ENCODE measurements at regions not wholly inside any gene's neighbourhood (a gene's known extent, or its start where the extent isn't known, plus 50 kb on each side); places are given as distances from the start of the nearest gene placed in this dataset.

- ChIA-PET POLR2A (no interaction called here), RAD21 (ENCODE audit: unreplicated experiment) (no interaction called here), CTCF (no interaction called here), SMC1A (ENCODE audit: uncharacterized antibody, unreplicated experiment) (interaction anchor here (0.8 to 2.4 kb wide), 2 partner anchors 15 to 62 kb away, joined by 3 to 5 read pairs; no protein-coding TSS in a partner anchor)
- whole genome bisulfite sequencing (ENCODE audit: insufficient coverage, insufficient replicate concordance, low lambda C conversion rate, missing lambda C conversion rate) = 49% methylated on average over 5 of the region's 5 CpGs
- H3K4me1 ChIP-seq (ENCODE audit: control insufficient read depth, insufficient read depth, low read length) = no peaks in the 10 kb centered on the region
- H3K4me2 ChIP-seq (ENCODE audit: control insufficient read depth, insufficient read depth) = no peak overlapping the region
- TF ChIP-seq E2F8 (IDR thresholded peaks at IDR 0.05; ENCODE audit: low read depth, partially characterized antibody) (no peak), STAT3 (IDR thresholded peaks at IDR 0.05; ENCODE audit: low read depth, low read length) (no peak)
- peaks cover 5% of the 10 kb centered on the region for H3K9me3 ChIP-seq (replicated peaks; ENCODE audit: control insufficient read depth, insufficient read depth, low read length)
- intact Hi-C loops (cut with micrococcal nuclease; ENCODE audit: unreplicated experiment) (no loop called here), in situ Hi-C loops (cut with MboI) (no loop called here)
- no peak overlapping the region for H3K9ac ChIP-seq (ENCODE audit: control insufficient read depth, insufficient read depth, low read length)
- BruUV-seq (replicated peaks) = no TSS peak
- ATAC-seq (no peak), DNase-seq (ENCODE audit: low read depth, low spot score) (no peak), FAIRE-seq (no peak)
- no peaks in the 10 kb centered on the region for H3K27me3 ChIP-seq (replicated peaks in 1 of 2; ENCODE audit: control insufficient read depth in 2 of 2, insufficient read depth in 2 of 2, low read length in 1 of 2)
- H3K36me3 ChIP-seq (ENCODE audit: control insufficient read depth in 2 of 2, insufficient read depth in 2 of 2, low read length in 1 of 2) = no peaks in the 10 kb centered on the region
- no peaks in the 10 kb centered on the region for H4K20me1 ChIP-seq (ENCODE audit: control insufficient read depth, insufficient read depth)
- H3K27ac ChIP-seq (ENCODE audit: control insufficient read depth, insufficient read depth) = no peak overlapping the region
- no peak overlapping the region for H2AFZ ChIP-seq (ENCODE audit: control insufficient read depth, low read depth, low read length)
- H3K4me3 ChIP-seq = no peak overlapping the region
- no peaks in the 10 kb centered on the region for H3K79me2 ChIP-seq (ENCODE audit: control insufficient read depth, insufficient read depth, low read length)
Measured at GRCh38 chr12:32048791-32049190, 57.9 kb upstream of the BICD1 start.

- Histone ChIP-seq H4K20me1 (ENCODE audit: control insufficient read depth, insufficient read depth) (no peaks in the 10 kb centered on the region), H3K36me3 (ENCODE audit: control insufficient read depth in 2 of 2, insufficient read depth in 2 of 2, low read length in 1 of 2) (no peaks in the 10 kb centered on the region), H3K79me2 (ENCODE audit: control insufficient read depth, insufficient read depth, low read length) (no peaks in the 10 kb centered on the region), H3K4me1 (ENCODE audit: control insufficient read depth, insufficient read depth, low read length) (no peaks in the 10 kb centered on the region), H3K4me2 (ENCODE audit: control insufficient read depth, insufficient read depth) (no peak overlapping the region), H2AFZ (ENCODE audit: control insufficient read depth, low read depth, low read length) (no peak overlapping the region), H3K9ac (ENCODE audit: control insufficient read depth, insufficient read depth, low read length) (no peak overlapping the region), H3K9me3 (replicated peaks; ENCODE audit: control insufficient read depth, insufficient read depth, low read length) (no peaks in the 10 kb centered on the region; the same call in 2 of the 3 replicates), H3K27me3 (replicated peaks in 1 of 2; ENCODE audit: control insufficient read depth in 2 of 2, insufficient read depth in 2 of 2, low read length in 1 of 2) (no peaks in the 10 kb centered on the region), H3K4me3 (no peak overlapping the region), H3K27ac (ENCODE audit: control insufficient read depth, insufficient read depth) (no peak overlapping the region)
- ChIA-PET CTCF (interaction anchor here (0.6 to 0.9 kb wide), 3 partner anchors 21 to 234 kb away, joined by 3 read pairs; no protein-coding TSS in a partner anchor), SMC1A (ENCODE audit: uncharacterized antibody, unreplicated experiment) (interaction anchor here (0.8 to 2.4 kb wide), 6 partner anchors 11 to 397 kb away, joined by 3 to 5 read pairs (median 4); no protein-coding TSS in a partner anchor), POLR2A (interaction anchor here (1.2 kb wide), 1 partner anchor 18 kb away, joined by 5 read pairs; no protein-coding TSS in a partner anchor), RAD21 (ENCODE audit: unreplicated experiment) (no interaction called here)
- no peak for FAIRE-seq
- no peak for ATAC-seq
- intact Hi-C loops (cut with micrococcal nuclease; ENCODE audit: unreplicated experiment) (no loop called here), in situ Hi-C loops (cut with MboI) (no loop called here)
- WGBS (ENCODE audit: insufficient coverage, insufficient replicate concordance, low lambda C conversion rate, missing lambda C conversion rate) = 67% methylated on average over 2 of the region's 2 CpGs
- no peak for DNase-seq (ENCODE audit: low read depth, low spot score)
- BruUV-seq (replicated peaks) = no TSS peak
- TF ChIP-seq YBX1 (IDR thresholded peaks at IDR 0.05) (no peak), CEBPZ (IDR thresholded peaks at IDR 0.05; ENCODE audit: low read depth, low read length) (no peak), MYC (IDR thresholded peaks at IDR 0.05; ENCODE audit: insufficient read depth, insufficient read length, insufficient replicate concordance, low read length, severe bottlenecking) (no peak), SIX5 (IDR thresholded peaks at IDR 0.05; ENCODE audit: low read depth, low read length, severe bottlenecking) (no peak), GATAD2B (conservative IDR thresholded peaks at IDR 0.05; ENCODE audit: low read depth) (no peak), ATF3 (IDR thresholded peaks at IDR 0.05; ENCODE audit: borderline replicate concordance, extremely low read depth, low read depth, low read length) (no peak), CREB1 (IDR thresholded peaks at IDR 0.05; ENCODE audit: low read depth) (no peak)
Measured at GRCh38 chr12:32049956-32050355, 56.7 kb upstream of the BICD1 start.

Data from GM12878 (cell line).